ENCODE measurements at regions not wholly inside any gene's neighbourhood (a gene's known extent, or its start where the extent isn't known, plus 50 kb on each side); places are given as distances from the start of the nearest gene placed in this dataset.

DNA sequence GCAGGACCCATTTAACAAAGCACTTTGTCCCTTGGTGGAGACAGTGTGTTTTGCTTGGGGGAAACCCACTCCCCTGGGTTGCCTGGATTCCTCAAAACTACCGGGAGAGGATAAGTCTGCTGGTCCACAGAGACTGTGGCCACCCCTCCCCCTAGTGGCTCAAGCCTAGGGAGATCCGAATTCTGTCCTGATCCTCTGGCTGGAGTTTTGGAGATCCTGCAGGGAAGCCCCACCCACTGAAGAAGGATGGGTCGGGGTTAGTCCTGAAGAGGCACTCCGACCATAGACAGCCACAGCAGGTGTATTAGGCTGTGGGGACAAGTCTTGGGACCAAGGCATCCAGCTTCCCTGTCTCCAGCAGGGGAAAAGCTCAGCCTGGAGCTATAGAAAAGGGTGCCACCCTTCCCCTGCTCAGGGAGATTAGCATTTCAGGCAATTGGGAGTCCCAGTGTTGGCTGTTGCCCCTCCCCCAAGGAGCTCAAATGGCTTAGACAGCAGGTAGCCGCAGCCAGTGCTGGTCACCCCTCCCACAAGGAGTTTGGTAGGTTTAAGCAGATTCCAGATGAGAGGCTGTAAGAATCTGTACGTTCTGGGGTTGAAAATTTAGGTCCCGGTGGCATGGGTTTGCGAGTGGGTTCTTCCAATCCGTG lies 750.0 kb downstream of the TBC1D32 start:
- ChIA-PET CTCF (interaction anchor here (1.0 kb wide), 1 partner anchor 242 kb away, joined by 3 read pairs; no protein-coding TSS in a partner anchor), POLR2A (ENCODE audit: low non-redundant PET) (no interaction called here)
- H3K27ac ChIP-seq: no peak overlapping the region
- DNase-seq (ENCODE audit: low spot score): no peak
- TF ChIP-seq, protein P1, sequence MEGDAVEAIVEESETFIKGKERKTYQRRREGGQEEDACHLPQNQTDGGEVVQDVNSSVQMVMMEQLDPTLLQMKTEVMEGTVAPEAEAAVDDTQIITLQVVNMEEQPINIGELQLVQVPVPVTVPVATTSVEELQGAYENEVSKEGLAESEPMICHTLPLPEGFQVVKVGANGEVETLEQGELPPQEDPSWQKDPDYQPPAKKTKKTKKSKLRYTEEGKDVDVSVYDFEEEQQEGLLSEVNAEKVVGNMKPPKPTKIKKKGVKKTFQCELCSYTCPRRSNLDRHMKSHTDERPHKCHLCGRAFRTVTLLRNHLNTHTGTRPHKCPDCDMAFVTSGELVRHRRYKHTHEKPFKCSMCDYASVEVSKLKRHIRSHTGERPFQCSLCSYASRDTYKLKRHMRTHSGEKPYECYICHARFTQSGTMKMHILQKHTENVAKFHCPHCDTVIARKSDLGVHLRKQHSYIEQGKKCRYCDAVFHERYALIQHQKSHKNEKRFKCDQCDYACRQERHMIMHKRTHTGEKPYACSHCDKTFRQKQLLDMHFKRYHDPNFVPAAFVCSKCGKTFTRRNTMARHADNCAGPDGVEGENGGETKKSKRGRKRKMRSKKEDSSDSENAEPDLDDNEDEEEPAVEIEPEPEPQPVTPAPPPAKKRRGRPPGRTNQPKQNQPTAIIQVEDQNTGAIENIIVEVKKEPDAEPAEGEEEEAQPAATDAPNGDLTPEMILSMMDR (conservative IDR thresholded peaks at IDR 0.05; ENCODE audit: low read depth): no peak

DNA sequence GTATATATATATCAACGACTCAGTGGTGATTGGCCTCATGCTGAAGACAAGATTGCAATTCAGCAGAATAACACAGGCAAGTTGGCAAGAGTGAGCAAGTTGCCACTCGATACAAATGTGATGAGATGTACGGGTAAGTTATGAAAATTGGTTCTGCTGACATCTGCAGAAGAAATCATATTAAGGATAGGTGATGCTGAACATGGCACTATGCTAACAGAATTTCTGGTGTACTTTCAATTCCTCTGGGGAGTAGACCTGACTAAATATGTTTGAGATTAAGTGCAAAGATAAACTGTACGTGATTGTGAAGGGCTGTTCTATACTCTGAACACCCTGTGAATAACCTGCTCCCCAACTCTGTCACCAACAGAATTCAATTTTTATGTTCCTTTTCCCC lies 758.2 kb downstream of the TBC1D32 start:
- no peak for DNase-seq (ENCODE audit: low spot score)
- ChIA-PET POLR2A (ENCODE audit: low non-redundant PET) (no interaction called here), CTCF (no interaction called here)
- TF ChIP-seq, protein P1 (conservative IDR thresholded peaks at IDR 0.05; ENCODE audit: low read depth): no peak
- no peak overlapping the region for H3K27ac ChIP-seq

DNA sequence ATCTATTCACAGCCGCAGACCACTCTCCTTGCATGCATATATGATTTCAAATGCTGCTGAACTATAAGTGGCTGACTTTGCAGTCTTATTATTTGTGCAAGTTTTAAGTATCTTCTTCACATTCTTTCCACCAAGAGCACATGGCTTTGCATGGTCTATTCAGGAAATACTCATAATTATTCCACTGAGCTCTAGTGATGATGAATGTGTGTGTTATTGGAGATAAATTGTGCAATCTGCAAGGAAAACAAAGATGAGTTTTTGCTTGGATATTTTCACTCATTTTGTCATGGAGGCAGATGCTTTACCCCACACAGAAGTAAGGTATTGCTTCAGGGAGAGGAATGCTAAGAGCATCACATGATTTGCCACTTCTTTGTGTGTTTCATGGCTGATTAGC lies 764.6 kb downstream of the TBC1D32 start:
- ChIA-PET CTCF (interaction anchor here (0.7 kb wide), 1 partner anchor 376 kb away, joined by 3 read pairs; no protein-coding TSS in a partner anchor), POLR2A (ENCODE audit: low non-redundant PET) (no interaction called here)
- TF ChIP-seq, protein P1 (conservative IDR thresholded peaks at IDR 0.05; ENCODE audit: low read depth): no peak
- DNase-seq (ENCODE audit: low spot score): no peak
- H3K27ac ChIP-seq: no peak overlapping the region

DNA sequence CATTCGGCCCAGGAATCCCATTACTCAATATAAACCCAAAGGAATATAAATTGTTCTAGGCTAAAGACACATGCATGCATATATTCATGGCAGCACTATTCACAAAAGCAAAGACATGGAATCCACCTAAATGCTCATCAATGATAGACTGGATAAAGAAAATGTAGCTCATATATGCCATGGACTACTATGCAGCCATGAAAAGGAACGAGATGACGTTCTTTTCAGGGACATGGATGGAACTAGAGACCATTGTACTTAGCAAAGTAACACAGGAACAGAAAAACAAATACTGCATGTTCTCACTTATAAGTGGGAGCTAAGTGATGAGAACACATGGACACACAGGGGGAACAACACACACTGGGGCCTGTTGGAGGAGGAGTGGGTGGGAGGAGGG lies 769.5 kb downstream of the TBC1D32 start:
- ChIA-PET POLR2A (ENCODE audit: low non-redundant PET) (no interaction called here), CTCF (no interaction called here)
- TF ChIP-seq, protein P1 (conservative IDR thresholded peaks at IDR 0.05; ENCODE audit: low read depth): no peak
- DNase-seq (ENCODE audit: low spot score): no peak
- no peak overlapping the region for H3K27ac ChIP-seq

DNA sequence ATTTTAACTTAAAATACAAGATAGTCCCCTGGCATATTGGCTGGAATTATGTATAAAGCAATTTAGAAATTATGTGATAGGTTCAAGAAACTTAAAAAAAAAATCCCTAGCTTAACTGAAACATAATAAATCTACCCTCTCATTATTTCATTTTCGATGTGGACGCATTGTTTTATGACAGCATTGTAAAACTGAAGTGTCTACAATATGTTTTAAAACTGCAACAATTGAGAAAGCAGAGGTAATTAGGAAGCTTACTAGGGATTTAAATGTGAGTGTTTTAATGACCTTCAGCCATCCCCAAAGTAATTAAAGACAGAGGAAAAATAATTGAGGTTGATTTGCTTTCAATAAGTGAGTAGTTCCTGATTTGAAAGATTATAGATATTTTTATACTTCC lies 776.0 kb downstream of the TBC1D32 start:
- no peak for DNase-seq (ENCODE audit: low spot score)

DNA sequence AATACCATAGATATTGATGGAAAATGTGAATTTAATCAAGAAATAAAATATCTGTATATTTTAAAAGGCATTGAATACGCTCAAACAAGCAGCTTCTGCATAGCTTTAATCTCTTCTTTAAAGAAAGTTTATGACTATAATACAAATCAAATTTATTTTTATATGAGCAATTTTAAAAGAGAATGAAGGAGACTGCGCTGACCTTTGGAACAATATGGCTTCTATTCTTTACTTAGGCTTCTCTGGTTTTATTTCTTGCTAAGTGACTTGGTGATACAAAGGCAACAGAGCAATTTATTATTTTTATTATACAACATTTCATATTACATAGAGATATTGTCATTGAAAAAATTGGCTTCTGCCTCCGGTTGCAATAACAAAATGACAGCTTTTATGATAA lies 776.7 kb downstream of the TBC1D32 start:
- TF ChIP-seq, protein P1 (conservative IDR thresholded peaks at IDR 0.05; ENCODE audit: low read depth): no peak
- CTCF ChIA-PET: no interaction called here
- no peak overlapping the region for H3K27ac ChIP-seq
- POLR2A ChIA-PET (ENCODE audit: low non-redundant PET): no interaction called here
- DNase-seq (ENCODE audit: low spot score): no peak

More for the DNA sequence above, 776.0 kb downstream of the TBC1D32 start:
- TF ChIP-seq, protein P1 (conservative IDR thresholded peaks at IDR 0.05; ENCODE audit: low read depth): no peak
- CTCF ChIA-PET: no interaction called here
- no peak overlapping the region for H3K27ac ChIP-seq
- POLR2A ChIA-PET (ENCODE audit: low non-redundant PET): no interaction called here
